Lower lobe of right lung (tissue), 2 donors: ENCODE measurements at regions not wholly inside any gene's neighbourhood (a gene's known extent, or its start where the extent isn't known, plus 50 kb on each side); places are given as distances from the start of the nearest gene placed in this dataset.

ENCODE experiments used
- ATAC-seq, 2 donors: fragments of 200-7000 bp; cut with Tn5 transposase; one replicate each; pipeline ENCODE4 v1.9.1; 2020 to 2022; ENCODE audit warnings: mild to moderate bottlenecking in 2 of 2, moderate library complexity in 2 of 2
- DNase-seq: peaks from one replicate; pipeline ENCODE4 v3.0.0-alpha.2; 2020
- H3K27ac ChIP-seq: fragments of 200-600 bp; one replicate; pipeline ENCODE4 v1.8.0; 2022
- H3K27me3 ChIP-seq: fragments of 200-600 bp; one replicate; pipeline ENCODE4 v1.8.0; 2022; ENCODE audit warnings: low read depth
- H3K36me3 ChIP-seq: fragments of 200-600 bp; one replicate; pipeline ENCODE4 v1.8.0; 2022; ENCODE audit warnings: mild to moderate bottlenecking
- H3K4me1 ChIP-seq: fragments of 200-600 bp; one replicate; pipeline ENCODE4 v1.8.0; 2022
- H3K4me3 ChIP-seq: fragments of 200-600 bp; one replicate; pipeline ENCODE4 v1.8.0; 2022; ENCODE audit warnings: mild to moderate bottlenecking
- H3K9me3 ChIP-seq: fragments of 200-600 bp; one replicate; pipeline ENCODE4 v1.8.0; 2022
- CTCF ChIP-seq: fragments of 200-600 bp; IDR thresholded peaks from one replicate; pipeline ENCODE4 v1.8.0; 2022; ENCODE audit warnings: antibody characterized with exemption, mild to moderate bottlenecking
- intact Hi-C: fragments of 100-400 bp; cut with DNase I; formaldehyde crosslinking; loops from one replicate; pipeline ENCODE4 v1.11.0; 2022
- donor health status: DM: no; HTN: yes; CAD: no; lungs with severe emphysema.

GRCh38 chr3:81311321-81311720 lies 450.1 kb downstream of the GBE1 start:
- Histone ChIP-seq H3K4me1 (no peaks in the 10 kb centered on the region), H3K27ac (no peak overlapping the region), H3K36me3 (no peaks in the 10 kb centered on the region), H3K4me3 (no peak overlapping the region), H3K9me3 (no peaks in the 10 kb centered on the region), H3K27me3 (no peaks in the 10 kb centered on the region)
- no peak for TF ChIP-seq CTCF
- intact Hi-C loops = no loop called here
- ATAC-seq = no peak
- DNase-seq = no peak

- no peak for ATAC-seq
- intact Hi-C loops = no loop called here
Observed at GRCh38 chr3:81308306-81308705, 453.1 kb downstream of the GBE1 start.

GRCh38 chr3:81307221-81307620 lies 454.2 kb downstream of the GBE1 start:
- DNase-seq = no peak
- no peak for TF ChIP-seq CTCF
- Histone ChIP-seq H3K27ac (no peak overlapping the region), H3K27me3 (no peaks in the 10 kb centered on the region), H3K36me3 (no peaks in the 10 kb centered on the region), H3K9me3 (no peaks in the 10 kb centered on the region), H3K4me3 (no peak overlapping the region), H3K4me1 (no peaks in the 10 kb centered on the region)
- ATAC-seq = no peak
- intact Hi-C loops = no loop called here

More at GRCh38 chr3:81308306-81308705, 453.1 kb downstream of the GBE1 start:
- no peak for DNase-seq
- Histone ChIP-seq H3K4me3 (no peak overlapping the region), H3K27me3 (no peaks in the 10 kb centered on the region), H3K36me3 (no peaks in the 10 kb centered on the region), H3K4me1 (no peaks in the 10 kb centered on the region), H3K9me3 (no peaks in the 10 kb centered on the region), H3K27ac (no peak overlapping the region)
- no peak for TF ChIP-seq CTCF

- H3K4me3 ChIP-seq = no peak overlapping the region
- TF ChIP-seq CTCF = no peak
- no peaks in the 10 kb centered on the region for H3K36me3 ChIP-seq
- intact Hi-C loops = no loop called here
- H3K27ac ChIP-seq = no peak overlapping the region
- no peak for DNase-seq
- ATAC-seq = no peak
- H3K27me3 ChIP-seq = no peaks in the 10 kb centered on the region
- H3K9me3 ChIP-seq = no peaks in the 10 kb centered on the region
- no peaks in the 10 kb centered on the region for H3K4me1 ChIP-seq
Observed at GRCh38 chr3:81303321-81303720, 458.1 kb downstream of the GBE1 start.

GRCh38 chr3:81302045-81302444 lies 459.4 kb downstream of the GBE1 start:
- Histone ChIP-seq H3K4me3 (no peak overlapping the region), H3K27ac (no peak overlapping the region), H3K36me3 (no peaks in the 10 kb centered on the region), H3K9me3 (no peaks in the 10 kb centered on the region), H3K4me1 (no peaks in the 10 kb centered on the region), H3K27me3 (no peaks in the 10 kb centered on the region)
- peak; percentile 66 for TF ChIP-seq CTCF
- DNase-seq (no peak), ATAC-seq (peak; percentile 66 to 73)
- intact Hi-C loops = no loop called here

GRCh38 chr3:81301230-81301629 lies 460.2 kb downstream of the GBE1 start:
- no peaks in the 10 kb centered on the region for H3K27me3 ChIP-seq
- TF ChIP-seq CTCF = no peak
- no peak overlapping the region for H3K27ac ChIP-seq
- no peak for ATAC-seq
- no peaks in the 10 kb centered on the region for H3K9me3 ChIP-seq
- no peaks in the 10 kb centered on the region for H3K4me1 ChIP-seq
- no peaks in the 10 kb centered on the region for H3K36me3 ChIP-seq
- intact Hi-C loops = no loop called here
- no peak overlapping the region for H3K4me3 ChIP-seq
- DNase-seq = no peak
